ENCODE measurements at regions not wholly inside any gene's neighbourhood (a gene's known extent, or its start where the extent isn't known, plus 50 kb on each side); places are given as distances from the start of the nearest gene placed in this dataset.
"Not testable (repeated sequence)": the region's sequence is repeated elsewhere in the genome, so short reads cannot be mapped to it uniquely, and the experiment has no call there.

- no peak for DNase-seq
These were observed 115.0 kb upstream of the TBL1X start for GRCh38 chrX:9349572-9350494.

- no peak for DNase-seq
These were observed 113.7 kb upstream of the TBL1X start for GRCh38 chrX:9351126-9351525.

- DNase-seq: no peak
These were observed 112.6 kb upstream of the TBL1X start for GRCh38 chrX:9352243-9352642.

DNA sequence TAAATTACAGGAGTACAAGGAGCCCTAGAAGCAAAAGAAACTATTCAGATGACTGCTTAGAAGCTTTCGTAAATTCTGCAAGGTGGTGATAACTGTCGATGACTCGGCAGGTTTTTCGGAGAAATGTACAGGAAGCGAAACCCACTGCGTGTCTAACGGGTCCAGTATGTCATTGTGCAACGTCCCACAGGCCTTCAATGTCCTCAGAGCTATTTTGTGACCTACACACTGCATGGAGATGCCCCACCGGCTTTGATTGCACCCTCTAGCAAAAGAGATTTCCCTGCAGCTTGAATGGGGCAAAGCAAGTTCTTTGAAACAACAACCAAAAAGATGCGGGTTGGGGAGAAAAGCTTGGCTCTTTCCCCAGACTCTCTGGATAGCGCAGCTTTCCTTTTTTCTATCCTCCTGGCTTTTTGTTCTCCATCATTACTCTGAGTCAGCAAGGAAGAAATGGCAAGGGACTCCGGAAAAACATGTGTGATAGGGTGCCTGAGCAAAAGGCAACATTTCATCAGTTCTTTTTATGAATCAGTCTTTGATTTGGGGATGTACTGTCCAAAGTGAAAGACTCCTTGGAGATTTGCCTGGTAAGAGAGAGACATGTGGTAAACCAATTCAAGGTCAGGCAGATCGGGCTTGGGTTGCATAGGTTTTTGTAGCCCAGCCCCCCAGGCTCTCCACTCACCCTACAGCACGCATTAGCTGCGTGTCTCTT lies 112.0 kb upstream of the TBL1X start:
- peak; percentile 30 for DNase-seq

DNA sequence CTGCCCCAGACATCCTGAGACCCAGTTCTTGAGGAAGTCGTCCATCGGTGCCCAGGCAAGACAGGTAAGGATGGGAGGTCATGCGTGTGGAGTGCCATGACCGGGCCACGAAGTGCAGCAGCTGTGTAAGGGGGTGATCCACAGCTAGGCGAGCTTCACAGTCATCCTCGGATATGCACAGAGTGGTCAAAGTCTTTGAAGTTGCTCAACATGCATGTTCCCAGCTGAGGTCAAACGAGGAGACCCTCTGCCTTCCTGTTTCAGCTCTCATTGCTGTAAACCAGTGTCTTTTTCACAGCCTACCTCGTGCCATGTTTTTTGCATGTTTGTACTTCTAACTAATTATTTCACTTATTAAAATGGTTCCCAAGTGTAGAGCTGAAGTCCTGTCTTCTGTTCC lies 109.9 kb upstream of the TBL1X start:
- DNase-seq: no peak

- no peak for DNase-seq
These were observed 109.1 kb upstream of the TBL1X start for GRCh38 chrX:9355739-9356138.

GRCh38 chrX:9356846-9357245 lies 108.0 kb upstream of the TBL1X start:
- no peak for DNase-seq

DNA sequence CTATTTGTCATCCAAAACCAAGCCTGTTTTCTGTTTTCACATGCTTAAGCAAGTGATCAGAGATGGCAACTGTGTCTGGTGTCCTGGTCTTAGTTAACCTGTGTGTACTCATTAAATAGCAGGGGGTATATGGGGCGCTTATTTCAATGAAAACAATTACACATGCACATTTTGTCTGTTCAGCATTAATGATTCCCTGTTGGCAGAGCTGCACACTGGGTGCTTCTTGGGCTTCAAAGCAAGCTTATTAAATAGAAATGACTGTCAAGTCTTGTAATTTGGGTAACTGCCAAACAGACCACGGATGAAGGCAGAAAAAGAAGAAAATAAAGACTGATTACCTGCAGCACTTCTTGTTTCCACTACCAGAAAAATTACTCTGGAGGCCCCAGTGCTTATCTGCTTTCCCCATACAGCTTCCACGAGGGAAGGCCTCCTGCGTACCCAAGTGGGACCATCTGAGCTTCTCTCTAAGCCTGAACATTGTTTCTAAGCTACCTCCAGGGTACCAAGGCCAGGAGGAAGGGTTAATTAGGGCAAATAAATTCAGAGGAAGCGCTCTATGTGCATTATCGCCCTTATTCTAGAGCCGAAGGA lies 107.2 kb upstream of the TBL1X start:
- no peak for DNase-seq

GRCh38 chrX:9362363-9362928 lies 102.4 kb upstream of the TBL1X start:
- no peak for DNase-seq

DNA sequence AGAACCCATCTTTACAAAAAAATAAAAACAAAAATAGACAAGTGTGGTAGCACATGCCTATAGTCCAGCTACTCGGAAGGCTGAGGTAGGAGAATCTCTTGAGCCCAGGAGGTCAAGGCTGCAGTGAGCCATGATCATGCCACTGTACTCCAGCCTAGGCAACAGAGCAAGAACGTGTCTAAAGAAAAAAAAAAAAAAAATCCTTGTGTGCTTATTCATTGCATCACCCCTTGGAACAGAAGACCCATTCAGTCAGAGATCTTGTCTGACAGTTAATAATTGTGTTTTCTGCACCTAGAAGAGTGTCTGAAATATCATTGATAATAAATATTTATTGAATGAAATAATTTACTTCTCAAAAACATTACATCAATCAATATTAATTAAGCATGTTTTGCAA lies 97.4 kb upstream of the TBL1X start:
- DNase-seq: no peak

DNA sequence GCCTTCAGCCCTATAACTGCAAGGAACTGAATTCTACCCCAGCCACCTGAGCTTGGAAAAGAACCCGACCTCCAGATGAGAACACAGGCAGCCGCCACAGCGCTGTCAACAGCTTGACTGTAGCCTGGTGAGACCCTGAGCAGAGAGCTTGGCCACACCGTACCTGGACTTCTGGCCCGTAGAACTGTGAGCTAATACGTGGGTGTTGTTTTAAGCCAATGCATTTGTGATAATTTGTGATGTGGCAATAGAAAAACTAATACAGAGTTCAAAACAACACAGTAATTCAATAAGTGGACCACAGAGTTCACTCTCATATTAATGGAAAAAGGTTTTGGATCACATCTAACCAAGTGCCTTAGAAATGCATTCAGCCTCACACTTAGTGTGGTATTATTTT lies 96.6 kb upstream of the TBL1X start:
- no peak for DNase-seq

GRCh38 chrX:9369802-9370291 lies 95.0 kb upstream of the TBL1X start:
- no peak for DNase-seq

- DNase-seq: no peak
These were observed 94.0 kb upstream of the TBL1X start for GRCh38 chrX:9370893-9371292.

GRCh38 chrX:9372866-9373265 lies 92.0 kb upstream of the TBL1X start:
- DNase-seq: no peak

DNA sequence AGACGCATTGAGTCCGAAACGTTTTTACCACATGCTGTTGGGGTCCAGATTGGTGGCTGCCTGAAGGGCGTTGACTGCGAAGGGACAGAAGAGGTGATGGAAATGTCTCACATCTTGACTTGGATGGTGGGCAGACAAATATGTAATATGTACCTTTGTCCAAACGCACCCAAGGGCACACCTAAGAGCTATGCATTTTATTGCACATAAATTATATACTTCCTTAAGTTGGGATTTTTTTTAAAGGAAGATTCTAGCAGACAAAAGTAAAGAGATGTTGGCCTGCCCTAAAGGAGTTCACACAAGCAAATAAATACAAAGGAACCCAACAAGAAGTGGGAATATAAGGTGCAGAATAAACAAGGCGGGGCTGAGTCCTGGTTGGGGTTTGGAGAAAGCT lies 91.1 kb upstream of the TBL1X start:
- DNase-seq: no peak

DNA sequence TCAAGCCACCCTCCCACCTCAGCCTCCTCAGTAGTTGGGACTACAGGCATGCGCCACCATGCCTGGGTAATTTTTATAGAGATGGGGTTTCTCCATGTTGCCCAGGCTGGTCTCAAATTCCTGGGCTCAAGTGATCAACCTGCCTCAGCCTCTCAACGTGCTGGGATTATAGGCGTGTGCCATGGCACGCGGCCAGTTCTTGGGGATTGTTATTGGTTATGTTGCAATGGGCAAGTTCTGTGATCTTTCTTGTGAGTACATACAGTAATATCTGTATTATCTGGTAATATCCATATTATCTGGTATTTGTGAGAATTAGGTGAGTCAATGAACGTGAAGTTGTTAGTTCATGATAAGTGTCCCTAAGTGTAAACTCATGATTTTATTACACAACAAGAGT lies 90.3 kb upstream of the TBL1X start:
- DNase-seq: no peak

DNA sequence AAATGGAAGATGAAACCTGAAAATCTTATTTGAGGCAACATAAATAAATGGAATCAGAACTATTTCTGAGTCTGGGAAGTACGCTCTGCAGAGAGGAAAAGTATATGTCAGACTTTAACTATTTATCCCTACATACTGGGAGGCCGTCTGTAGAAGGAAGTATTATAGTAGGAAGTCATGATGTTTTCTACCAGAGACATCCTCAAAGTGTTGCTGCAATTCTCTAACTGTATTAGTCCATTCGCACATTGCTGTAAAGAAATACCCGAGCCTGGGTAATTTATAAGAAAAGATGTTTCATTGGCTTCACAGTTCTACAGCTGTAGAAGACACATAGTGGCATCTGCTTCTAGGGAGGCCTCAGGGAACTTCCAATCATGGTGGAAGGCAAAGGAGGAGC lies 88.7 kb upstream of the TBL1X start:
- DNase-seq: no peak

- DNase-seq: not testable (repeated sequence)
These were observed 87.6 kb upstream of the TBL1X start for GRCh38 chrX:9377216-9377615.

DNA sequence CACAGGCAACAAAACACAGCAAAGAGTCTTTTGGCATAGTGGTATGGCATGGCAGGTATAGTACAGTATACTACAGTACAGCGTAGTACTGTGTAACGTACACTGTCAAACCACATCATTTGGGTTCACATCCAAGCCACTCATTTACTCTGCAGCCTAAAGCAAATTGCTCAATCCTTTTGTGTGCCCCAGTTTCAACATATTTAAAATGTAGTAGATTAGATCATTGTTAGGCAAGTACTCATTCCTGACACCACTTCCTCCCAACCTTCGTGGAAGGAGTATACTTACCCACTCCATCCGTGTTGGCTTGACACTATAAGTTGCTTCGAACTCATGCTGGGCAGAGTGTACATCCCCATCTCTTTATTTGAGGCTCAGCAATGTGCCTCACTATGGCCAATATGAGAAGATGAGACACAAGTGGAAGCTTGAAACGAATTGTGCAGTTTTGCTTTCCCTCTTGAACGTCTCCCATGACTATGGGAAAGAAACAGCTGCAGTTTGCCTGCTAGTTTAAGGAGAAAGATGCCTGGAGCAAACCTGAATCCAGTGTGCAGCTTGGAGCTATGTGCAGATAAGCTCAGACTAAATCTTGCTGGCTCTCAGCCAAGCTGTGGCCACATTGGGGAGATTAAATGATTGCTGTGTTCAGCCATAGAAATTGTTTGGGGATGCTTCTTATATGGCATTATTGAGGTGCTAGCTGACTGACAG lies 85.7 kb upstream of the TBL1X start:
- DNase-seq: no peak

- DNase-seq: no peak
These were observed 84.9 kb upstream of the TBL1X start for GRCh38 chrX:9379697-9380551.

DNA sequence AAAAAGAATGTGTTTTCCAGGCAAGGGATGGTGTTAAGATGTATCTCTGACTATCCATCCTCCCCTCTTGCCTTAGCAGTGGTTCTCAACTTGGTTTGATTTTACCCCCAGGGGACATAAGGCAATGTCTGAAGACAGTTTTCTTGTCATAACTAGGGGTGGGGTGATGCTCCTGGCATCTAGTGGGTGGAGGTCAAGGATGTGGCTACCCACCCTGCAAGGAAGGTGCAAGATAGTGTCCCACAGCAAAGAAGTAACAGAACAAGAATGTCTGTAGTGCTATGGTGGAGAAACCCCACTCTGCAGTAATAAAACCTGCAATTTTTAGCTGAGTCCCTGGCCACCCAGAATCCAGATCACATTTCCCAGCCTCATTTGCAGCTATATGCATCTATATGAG lies 81.2 kb upstream of the TBL1X start:
- no peak for DNase-seq

- DNase-seq: no peak
These were observed 76.4 kb upstream of the TBL1X start for GRCh38 chrX:9388450-9388849.
